ENCODE measurements at regions not wholly inside any gene's neighbourhood (a gene's known extent, or its start where the extent isn't known, plus 50 kb on each side); places are given as distances from the start of the nearest gene placed in this dataset.
"Not testable (repeated sequence)": the region's sequence is repeated elsewhere in the genome, so short reads cannot be mapped to it uniquely, and the experiment has no call there.

DNA sequence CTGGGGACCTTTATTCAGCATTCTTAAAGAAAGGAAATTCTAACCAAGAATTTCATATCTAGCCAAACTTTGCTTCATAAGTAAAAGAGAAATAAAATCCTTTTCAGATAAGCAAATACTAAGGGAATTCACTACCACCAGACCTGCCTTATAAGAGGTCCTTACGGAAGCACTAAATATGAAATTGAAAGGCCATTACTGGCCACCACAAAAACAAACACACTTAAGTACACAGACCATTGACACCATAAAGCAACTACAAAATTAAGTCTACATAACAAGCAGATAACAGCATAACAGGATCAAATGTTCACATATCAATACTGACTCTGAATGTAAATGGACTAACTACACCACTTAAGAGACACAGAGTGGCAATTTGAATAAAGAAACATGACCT lies 361.4 kb upstream of the POU5F2 start:
- DNase-seq (ENCODE audit: low spot score) = no peak

DNA sequence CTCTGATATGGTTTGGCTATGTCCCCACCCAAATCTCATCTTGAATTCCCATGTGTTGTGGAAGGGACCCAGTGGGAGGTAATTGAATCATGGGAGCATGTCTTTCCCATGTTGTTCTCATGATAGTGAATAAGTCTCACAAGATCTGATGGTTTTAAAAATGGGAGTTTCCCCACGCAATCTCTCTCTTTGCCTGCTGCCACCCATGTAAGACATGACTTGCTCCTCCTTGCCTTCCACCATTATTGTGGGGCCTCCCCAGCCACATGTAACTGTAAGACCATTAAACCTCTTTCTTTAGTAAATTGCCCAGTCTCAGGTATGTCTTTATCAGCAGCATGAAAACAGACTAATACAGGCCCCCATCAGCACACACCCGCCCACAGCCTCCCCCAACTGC lies 356.0 kb upstream of the POU5F2 start:
- DNase-seq (ENCODE audit: low spot score) = not testable (repeated sequence)

DNA sequence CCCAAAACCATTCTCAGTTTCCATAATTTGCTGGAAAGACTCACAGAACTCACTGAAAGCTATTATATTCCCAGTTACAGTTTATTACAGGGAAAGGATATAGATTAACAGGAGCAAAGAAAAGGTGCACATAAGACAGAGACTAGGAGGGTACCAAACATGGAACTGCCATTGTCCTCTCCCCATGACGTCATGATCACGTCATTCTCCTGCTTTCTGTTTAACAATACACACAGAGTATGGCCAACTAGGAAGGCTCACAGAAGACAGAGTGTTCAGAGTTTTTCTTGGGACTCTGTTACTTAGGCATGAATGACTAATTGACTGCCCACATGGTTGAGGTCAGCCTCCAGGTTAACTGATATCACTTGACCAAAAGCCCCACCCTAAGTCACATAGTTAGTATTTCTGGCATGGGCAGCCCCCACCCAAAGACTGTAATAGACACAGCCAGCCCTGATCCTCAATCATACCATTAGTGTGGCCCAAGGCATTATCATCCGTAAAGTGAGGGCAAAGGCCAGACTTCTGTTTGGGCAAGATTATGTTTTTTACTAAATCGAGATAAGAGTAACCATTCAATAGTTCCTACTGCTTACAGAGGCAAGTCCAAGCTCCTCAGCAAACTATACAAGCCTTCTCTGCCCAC lies 353.5 kb upstream of the POU5F2 start:
- DNase-seq (ENCODE audit: low spot score) = no peak

DNA sequence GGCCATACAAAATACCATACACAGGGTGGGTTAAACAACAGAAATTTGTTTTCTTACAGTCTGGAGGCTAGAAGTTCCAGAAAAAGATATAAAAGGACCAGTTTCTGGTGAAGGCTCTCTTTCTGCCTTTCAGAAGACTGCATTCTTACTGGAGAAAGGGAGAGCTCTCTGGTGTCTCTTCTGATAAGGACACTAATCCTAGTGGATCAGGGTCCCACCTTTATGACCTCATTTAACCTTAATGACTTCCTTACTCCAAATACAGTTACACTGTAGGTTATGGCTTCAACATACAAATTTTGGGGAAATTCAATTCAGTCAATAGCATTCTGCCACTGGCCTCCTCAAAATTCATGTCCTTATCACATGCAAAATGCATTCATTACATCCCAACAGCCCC lies 351.9 kb upstream of the POU5F2 start:
- no peak for DNase-seq (ENCODE audit: low spot score)

DNA sequence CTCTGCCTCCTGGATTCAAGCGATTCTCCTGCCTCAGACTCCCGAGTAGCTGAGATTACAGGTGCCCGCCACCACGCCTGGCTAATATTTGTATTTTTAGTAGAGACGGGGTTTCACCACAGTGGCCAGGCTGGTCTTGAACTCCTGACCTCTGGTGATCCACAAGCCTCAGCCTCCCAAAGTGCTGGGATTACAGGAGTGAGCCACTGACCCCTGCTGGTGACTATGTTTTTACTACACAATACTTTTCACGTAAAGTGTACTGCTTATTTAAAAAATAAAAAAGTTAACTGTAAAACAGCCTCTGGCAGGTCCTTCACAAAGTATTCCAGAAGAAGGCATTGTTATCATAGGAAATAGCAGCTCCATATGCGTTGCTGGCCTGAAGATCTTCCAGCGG lies 345.2 kb upstream of the POU5F2 start:
- DNase-seq (ENCODE audit: low spot score) = not testable (repeated sequence)

DNA sequence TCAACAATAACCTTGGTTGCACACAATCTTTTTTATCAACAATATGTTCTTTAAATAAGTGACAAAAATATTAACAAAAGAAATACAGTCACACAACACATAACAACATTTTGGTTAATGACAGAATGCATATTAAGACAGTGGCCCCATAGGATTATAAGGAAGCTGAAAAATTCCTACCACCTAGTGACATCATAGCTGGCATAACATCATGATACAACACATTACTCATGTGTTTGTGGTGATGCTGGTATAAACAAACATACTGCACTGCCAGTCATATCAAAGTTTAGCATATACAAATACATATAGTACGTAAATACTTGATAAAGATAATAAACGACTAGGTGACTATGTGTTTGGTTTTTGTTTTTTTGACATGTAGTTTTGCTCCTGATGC lies 344.8 kb upstream of the POU5F2 start:
- DNase-seq (ENCODE audit: low spot score) = no peak

DNA sequence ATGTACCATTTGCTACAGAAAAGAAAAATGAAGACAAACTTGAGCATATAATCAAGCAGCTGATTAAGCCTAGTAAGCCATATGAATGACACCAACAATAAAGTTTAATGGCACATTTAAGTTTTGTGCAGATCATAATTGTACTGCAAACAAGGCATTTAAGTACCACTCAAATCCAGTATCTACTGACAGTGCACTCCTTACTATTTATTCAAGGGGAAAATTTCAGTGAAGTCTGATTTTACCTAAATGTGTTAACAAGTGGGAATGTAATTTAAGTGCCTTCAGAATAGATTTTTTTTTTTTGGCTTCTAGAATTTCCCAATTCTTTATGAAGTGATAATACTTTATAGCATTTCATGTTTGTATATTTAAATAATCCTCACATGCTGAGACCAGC lies 341.0 kb upstream of the POU5F2 start:
- no peak for DNase-seq (ENCODE audit: low spot score)

DNA sequence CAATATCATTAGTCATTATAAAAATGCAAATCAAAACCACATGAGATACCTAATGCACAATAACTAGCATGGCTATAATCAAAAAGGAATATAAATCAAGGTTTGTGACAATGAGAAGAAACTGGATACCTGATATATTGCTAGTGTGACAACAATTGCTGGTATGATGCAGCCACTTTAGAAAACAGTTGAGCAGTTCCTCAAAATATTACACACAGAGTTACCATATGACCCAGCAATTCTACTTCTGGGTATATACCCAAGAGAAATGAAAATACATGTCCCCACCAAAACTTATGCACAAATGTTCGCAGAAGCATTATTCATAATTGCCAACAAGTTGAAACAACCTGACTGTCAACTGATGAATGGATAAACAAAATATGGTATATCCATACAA lies 339.7 kb upstream of the POU5F2 start:
- no peak for DNase-seq (ENCODE audit: low spot score)

DNA sequence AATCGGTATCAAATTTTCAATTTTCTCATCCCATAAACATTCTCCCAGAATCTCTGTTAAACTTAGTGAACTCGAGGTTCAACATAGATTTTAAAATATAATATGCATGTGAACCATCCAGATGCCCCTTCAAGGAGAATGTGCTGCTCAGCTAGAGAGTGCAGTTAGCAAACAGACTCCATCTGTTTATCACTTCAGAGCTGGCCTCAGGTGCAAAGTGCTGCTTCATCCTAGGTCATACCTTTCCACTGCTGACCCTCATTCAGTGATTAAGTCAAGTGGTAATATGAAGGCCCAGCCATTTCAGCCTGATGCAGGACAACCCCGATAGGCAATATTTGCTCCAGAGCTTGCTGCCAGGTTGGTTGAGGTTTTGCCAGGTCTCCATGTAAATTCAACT lies 339.0 kb upstream of the POU5F2 start:
- DNase-seq (ENCODE audit: low spot score) = no peak

DNA sequence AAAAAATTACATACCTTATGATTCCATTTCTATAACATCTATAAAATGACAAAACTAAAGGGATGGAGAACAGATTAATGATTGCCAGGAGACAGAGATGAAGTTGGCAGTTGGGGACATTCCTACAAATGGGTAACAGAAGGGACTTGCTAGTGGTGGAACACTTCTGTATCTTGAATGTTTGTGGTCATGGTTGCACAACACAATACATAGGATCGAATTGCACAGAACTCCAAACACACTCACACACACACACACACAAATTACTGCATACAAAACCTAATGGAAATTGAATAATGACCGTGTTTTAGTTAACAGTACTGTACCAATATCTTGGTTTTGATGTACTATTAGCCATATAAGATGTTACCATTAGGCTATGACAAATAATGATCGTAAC lies 330.7 kb upstream of the POU5F2 start:
- DNase-seq (ENCODE audit: low spot score) = no peak

DNA sequence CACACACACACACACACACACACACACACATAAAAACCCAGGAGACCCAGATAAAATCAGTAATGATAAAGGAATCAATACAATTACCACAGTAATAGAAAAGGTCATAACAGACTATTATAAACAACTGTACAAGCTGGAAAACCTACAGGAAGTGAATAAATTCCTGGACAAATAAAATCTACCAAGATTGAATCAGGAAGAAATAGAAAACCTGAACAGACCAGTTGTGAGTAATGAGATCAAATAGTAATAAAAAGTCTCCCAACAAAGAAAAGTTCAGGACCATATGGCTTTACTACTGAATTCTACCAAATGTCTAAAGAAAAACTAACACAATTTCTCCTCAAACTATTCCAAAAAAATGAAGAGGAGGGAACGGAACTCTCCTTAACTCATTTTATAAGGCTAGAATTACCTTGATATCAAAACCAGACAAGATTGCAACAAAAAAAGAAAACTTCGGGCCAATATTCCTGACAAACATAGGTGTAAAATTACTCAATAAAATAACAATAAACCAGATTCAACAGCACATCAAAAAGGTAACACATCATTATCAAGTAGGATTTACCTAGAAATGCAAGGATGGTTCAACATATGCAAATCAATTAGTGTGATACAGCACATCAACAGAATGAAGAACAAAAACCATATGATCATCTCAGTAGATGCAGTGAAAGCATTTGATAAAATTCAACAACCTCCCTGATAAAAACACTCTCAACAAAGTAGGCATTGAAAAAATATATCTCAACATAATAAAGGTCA lies 325.2 kb upstream of the POU5F2 start:
- DNase-seq (ENCODE audit: low spot score) = no peak

DNA sequence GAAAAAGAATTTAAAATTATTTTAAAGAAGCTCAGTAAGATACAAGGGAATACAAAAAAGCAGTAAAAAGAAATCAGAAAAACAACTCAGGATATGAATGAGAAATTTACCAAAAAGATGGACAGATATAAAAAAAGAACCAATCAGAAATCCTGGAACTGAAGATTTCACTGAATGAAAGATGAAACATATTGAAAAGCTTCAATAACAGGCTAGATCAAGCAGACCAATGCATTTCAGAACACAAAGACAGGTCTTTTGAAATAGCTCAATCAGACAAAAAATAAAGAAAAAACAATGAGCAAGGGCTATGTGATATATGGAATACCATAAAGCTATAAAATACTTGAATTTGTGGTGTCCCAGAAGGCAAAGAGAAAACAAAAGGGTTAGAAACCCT lies 322.6 kb upstream of the POU5F2 start:
- no peak for DNase-seq (ENCODE audit: low spot score)

DNA sequence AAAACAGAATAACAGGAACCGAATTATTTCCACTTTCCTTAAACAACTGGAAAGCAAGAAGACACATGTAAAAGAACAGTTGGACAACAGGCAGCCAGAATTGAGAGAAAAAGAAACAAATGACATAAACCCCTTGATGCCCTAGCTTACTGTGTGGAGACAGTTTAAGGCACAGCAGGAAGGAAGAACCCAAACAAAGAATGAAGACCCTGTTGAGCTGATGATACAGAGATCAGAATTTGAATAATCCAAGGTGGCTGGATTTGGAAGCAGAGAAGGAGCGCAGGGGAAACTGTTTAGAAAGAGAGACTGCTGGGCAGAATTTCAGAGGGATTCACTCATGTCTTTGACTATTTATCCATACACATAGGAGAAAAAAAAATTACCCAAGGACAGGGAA lies 316.3 kb upstream of the POU5F2 start:
- no peak for DNase-seq (ENCODE audit: low spot score)

DNA sequence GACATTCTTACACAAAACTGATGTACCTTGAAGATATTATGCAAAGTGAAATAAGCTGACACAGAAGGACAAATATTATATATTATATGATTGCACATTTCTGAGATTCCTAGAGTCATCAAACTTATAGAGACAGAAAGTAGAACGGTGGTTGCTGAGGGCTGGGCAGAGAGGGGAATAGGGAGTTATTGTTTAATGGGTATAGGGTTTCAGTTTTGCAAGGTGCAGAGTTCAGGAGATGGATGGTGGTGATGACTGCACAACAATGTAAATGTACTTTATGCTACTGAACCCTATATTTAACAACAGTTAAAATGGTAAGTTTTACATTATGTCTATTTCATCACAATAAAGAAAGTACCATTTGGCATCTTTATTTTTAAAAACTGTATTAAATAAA lies 315.8 kb upstream of the POU5F2 start:
- DNase-seq (ENCODE audit: low spot score) = no peak

DNA sequence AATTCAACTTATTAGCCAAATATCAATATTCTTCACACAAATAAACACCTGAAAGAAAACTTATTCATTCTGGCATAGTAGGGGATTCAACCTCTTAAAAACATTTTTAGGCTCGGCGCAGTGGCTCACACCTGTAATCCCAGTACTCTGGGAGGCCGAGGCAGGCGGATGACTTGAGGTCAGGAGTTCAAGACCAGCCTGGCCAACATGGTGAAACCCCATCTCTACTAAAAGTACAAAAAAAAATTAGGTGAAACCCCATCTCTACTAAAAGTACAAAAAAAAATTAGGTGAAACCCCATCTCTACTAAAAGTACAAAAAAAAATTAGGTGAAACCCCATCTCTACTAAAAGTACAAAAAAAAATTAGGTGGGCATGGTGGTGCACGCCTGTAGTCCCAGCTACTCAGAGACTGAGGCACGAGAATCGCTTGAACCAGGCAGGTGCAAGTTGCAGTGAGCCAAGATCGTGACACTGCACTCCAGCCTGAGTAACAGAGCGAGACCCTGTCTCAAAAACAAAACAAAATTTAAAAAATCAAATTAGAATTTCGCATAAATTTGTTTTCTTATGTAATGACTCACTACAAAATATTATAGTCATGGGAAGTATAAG lies 308.0 kb upstream of the POU5F2 start:
- not testable (repeated sequence) for DNase-seq (ENCODE audit: low spot score)

DNA sequence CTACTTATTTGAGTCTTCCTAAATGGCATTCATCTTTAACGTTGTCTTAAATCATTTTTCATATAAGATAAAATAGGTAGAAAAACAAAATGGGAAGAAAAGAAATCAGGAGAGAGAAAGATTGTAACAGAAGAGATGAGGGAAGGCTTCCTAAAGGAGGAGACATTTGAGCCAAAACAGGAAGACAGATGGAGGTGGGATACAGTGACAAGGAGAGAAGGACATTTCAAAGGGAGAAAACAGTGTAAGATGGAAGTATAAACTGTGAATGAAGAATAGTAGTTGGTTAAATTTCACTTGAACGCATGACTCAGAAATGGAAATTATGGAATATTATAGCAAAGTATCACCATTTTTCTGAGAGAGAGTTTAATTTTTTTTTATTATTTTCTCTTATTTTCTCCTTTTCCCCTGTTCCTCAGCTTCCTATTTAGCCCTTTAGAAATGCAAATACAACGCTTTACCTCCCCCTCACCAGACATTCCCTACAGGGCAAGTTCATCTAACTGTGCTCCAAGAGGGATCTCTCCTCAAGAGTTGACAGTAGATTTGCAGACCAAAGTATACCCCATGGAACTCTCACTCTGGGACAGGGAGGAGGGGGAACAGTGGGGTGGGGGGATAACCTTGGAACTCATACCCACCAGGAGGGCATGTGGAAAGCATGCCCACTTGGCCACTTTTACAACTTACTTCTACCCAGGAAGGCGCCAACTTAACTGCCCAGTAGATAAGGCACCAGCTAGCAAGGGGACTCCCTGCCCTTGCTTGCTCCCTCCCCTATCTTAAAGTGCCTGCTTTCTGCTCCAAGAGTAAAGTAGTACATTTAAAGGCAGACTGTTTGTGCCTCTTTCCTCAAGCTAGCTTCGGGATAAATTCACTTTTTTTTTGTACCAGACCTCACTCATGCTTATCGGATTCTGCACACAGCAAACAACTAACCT lies 304.7 kb upstream of the POU5F2 start:
- no peak for DNase-seq (ENCODE audit: low spot score)

DNA sequence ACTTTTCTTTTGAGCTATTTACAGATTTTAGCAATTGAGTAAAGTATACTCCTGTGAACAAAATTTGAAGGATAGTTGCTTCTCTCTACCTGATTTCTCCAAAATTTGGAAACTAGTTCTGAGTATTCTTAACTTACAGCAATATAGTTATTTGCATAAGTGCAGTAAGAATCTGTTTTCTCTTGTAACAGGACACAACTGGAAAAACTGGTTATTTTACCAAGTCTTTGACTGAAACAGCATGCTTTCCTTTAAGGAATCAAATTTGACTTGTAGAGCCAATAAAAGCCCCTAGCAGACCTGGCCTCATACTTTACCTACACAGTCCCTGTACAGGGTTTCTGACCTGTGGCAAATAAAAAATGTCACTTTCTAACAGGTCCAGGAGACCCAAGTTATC lies 301.9 kb upstream of the POU5F2 start:
- DNase-seq (ENCODE audit: low spot score) = no peak

DNA sequence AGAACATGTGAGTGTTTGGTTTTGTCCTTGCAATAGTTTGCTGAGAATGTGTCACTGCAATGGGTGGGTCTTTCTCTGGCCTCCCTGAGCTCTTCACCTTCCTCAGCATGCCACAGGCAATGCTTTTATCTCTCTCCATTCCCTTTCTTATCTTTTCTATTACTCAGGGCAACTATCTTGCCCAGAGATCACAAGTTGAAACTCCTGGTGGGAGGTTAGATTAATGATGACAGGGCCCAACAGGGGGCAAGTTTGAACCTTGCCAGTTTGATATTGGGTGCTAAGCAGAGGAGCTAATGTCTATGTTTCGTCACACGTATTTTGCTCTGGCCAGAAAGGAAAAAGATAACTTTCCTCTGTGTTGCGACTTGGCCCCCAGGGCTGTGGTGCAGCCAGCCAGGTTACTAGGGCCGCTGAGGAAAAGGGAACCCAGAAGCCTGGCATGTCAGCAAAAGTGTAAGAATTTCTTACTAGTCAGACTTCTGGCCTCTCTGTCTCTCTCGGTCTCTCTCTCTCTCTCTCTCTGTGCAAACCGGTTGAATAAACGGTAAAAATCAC lies 299.3 kb upstream of the POU5F2 start:
- DNase-seq (ENCODE audit: low spot score) = no peak

DNA sequence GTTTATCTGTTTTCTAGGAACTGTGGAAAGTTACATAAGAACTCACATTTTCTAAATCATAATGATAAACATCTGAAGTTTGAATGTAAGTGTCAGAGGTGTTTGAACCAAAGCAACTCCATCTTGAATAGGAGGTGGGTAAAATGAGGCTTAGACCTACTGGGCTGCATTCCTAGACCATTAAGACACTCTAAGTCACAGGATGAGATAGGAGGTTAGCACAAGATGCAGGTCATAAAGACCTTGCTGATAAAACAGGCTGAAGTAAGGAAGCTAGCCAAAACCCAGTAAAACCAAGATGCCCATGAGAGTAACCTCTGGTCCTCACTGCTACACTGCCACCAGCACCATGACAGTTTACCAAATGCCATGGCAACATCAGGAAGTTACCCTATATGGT lies 297.7 kb upstream of the POU5F2 start:
- no peak for DNase-seq (ENCODE audit: low spot score)

DNA sequence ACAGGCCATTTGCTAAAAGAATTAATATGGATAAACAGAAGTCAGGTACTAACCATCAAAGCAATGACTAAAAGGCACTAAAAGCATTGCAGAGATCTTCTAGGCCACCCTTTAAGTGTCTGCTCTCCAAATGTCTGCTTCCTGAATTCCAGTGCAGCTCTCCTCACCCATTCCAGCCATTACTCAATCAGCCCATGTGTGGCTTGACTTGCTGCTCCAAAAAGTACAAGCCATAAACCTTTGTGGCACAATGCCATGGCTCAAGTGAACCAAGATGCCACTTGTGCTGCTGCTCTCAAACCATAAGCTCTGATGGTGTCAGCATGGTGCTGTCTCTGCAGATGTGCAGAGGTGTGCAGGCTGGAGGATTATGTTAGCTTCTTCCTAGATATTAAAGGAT lies 290.2 kb upstream of the POU5F2 start:
- DNase-seq (ENCODE audit: low spot score) = no peak

DNA sequence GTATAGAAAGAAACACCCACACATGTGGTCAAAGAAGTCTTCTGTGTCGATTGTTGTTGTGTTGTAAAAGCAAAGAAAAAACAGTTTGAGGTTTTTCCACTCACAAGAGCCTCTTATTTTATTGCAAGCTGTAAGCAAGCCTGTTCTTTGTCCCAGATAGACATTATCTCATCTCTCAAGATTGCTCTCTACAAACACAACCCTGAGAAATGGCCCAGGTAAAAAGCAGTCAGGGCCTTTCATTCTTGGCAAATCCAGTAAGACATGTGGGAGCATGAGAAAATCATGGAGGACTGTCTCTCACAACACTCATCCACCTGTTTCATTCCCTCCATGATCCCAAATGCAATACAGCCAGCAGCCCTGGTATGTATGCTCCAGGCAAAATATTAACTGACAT lies 286.6 kb upstream of the POU5F2 start:
- no peak for DNase-seq (ENCODE audit: low spot score)

DNA sequence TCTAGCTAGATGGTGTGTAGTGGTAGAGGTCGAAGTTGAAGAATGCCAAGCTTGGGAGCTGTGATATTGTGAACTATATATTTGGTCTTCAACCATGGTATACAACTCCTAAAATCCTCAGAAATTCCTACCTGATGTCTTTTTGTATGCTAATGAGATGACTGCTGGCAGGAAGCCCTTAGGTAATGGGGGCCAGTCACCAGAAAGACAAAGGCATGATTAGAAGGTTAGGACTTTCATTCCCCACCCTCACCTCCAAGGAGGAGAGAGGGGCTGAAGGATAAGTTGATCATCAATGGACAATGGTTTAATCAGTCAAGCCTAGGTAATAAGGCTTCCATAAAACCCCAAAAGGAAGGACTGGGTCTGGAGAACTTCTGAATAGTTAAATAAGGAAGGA lies 285.7 kb upstream of the POU5F2 start:
- no peak for DNase-seq (ENCODE audit: low spot score)

Data from hepatic stellate cell (primary cell).